ENCODE measurements at regions not wholly inside any gene's neighbourhood (a gene's known extent, or its start where the extent isn't known, plus 50 kb on each side); places are given as distances from the start of the nearest gene placed in this dataset.
A peak's percentile ranks its signal among the peaks of the same experiment; 100 is the strongest.

GRCh38 chr9:12640016-12640587 is 53.1 kb upstream of the TYRP1 start:
- peak; percentile 75 for DNase-seq (ENCODE audit: low read depth, low spot score)

GRCh38 chr9:12640866-12641636 is 52.1 kb upstream of the TYRP1 start:
- peak; percentile 9 for DNase-seq (ENCODE audit: low read depth, low spot score)
